CD4-positive, CD25-positive, alpha-beta regulatory T cell (primary cell): ENCODE measurements at regions not wholly inside any gene's neighbourhood (a gene's known extent, or its start where the extent isn't known, plus 50 kb on each side); places are given as distances from the start of the nearest gene placed in this dataset.
A peak's percentile ranks its signal among the peaks of the same experiment; 100 is the strongest.

Source experiments
- ATAC-seq, 2 donors: fragments of 150-1000 bp; cut with Tn5 transposase; one replicate each; pipeline ENCODE4 v1.10.0; 2021; ENCODE audit warnings: low read depth in 2 of 2, moderate number of reproducible peaks in 2 of 2, moderate library complexity in 1 of 2
- DNase-seq, 3 donors: peaks; one replicate each; pipeline versions ENCODE4 v3.0.0 to v3.0.0-alpha.2; 2012 to 2022; ENCODE audit warnings: mixed read lengths in 1 of 3
- H3K27ac ChIP-seq: one replicate; pipeline ENCODE4 v1.7.0; 2013; ENCODE audit warnings: mild to moderate bottlenecking, low read length; ENCODE audit not compliant: insufficient read depth, poor library complexity, severe bottlenecking
- H3K27me3 ChIP-seq: one replicate; pipeline ENCODE4 v1.7.0; 2013; ENCODE audit warnings: low read length; ENCODE audit not compliant: control insufficient read depth, insufficient read depth
- H3K36me3 ChIP-seq: one replicate; pipeline ENCODE4 v1.7.0; 2013; ENCODE audit warnings: mild to moderate bottlenecking, low read length, moderate library complexity; ENCODE audit not compliant: control insufficient read depth, insufficient read depth
- H3K4me1 ChIP-seq: 2 replicates; pipeline ENCODE4 v1.7.0; 2013; ENCODE audit warnings: mild to moderate bottlenecking, low read length; ENCODE audit not compliant: insufficient read depth, control insufficient read depth, poor library complexity, severe bottlenecking
- H3K4me3 ChIP-seq: one replicate; pipeline ENCODE4 v1.7.0; 2013; ENCODE audit warnings: low read depth, mild to moderate bottlenecking, low read length, moderate library complexity
- H3K9me3 ChIP-seq, 2 experiments: 1 replicate in 1 of 2; 2 replicates in 1 of 2; pipeline ENCODE4 v1.7.0; 2013; ENCODE audit warnings: low read length in 2 of 2, mild to moderate bottlenecking in 1 of 2, moderate library complexity in 1 of 2; ENCODE audit not compliant: control insufficient read depth in 2 of 2
- H3K27ac Mint-ChIP-seq, 3 donors: one replicate each; pipeline ENCODE4 v1.8.0; 2020 to 2022; ENCODE audit warnings: mild to moderate bottlenecking in 3 of 3, mixed read lengths in 3 of 3, moderate library complexity in 2 of 3
- H3K27me3 Mint-ChIP-seq: one replicate; pipeline ENCODE4 v1.8.0; 2022; ENCODE audit warnings: mild to moderate bottlenecking, mixed read lengths
- H3K36me3 Mint-ChIP-seq: one replicate; pipeline ENCODE4 v1.8.0; 2020; ENCODE audit warnings: mixed read lengths
- H3K4me1 Mint-ChIP-seq, 4 donors: one replicate each; pipeline ENCODE4 v1.8.0; 2020 to 2022; ENCODE audit warnings: mixed read lengths in 4 of 4, mild to moderate bottlenecking in 1 of 4
- H3K4me3 Mint-ChIP-seq, 4 donors: one replicate each; pipeline ENCODE4 v1.8.0; 2020 to 2022; ENCODE audit warnings: mild to moderate bottlenecking in 4 of 4, mixed read lengths in 4 of 4, moderate library complexity in 3 of 4
- H3K9me3 Mint-ChIP-seq, 7 donors: one replicate each; pipeline ENCODE4 v1.8.0; 2020 to 2022; ENCODE audit warnings: mixed read lengths in 7 of 7, mild to moderate bottlenecking in 3 of 7, moderate library complexity in 2 of 7

- Histone ChIP-seq H3K4me3 (no peak overlapping the region), H3K27ac (no peak overlapping the region), H3K4me1 (no peaks in the 10 kb centered on the region), H3K36me3 (no peaks in the 10 kb centered on the region), H3K27me3 (no peaks in the 10 kb centered on the region), H3K9me3 (no peaks in the 10 kb centered on the region)
- Mint-ChIP-seq H3K4me3 (peak overlapping the region in 1 of 4 donors; percentile 21), H3K27ac (no peak overlapping the region), H3K9me3 (peaks cover 0 to 7% (median 2%) of the 10 kb centered on the region in 7 donors), H3K36me3 (no peaks in the 10 kb centered on the region), H3K27me3 (no peaks in the 10 kb centered on the region), H3K4me1 (no peaks in the 10 kb centered on the region)
- ATAC-seq (no peak), DNase-seq (no peak)
Measured at GRCh38 chr3:155029941-155030340, 50.2 kb upstream of the MME start.

GRCh38 chr3:155026999-155027591, 53.0 kb upstream of the MME start:
- Histone ChIP-seq H3K4me1 (no peaks in the 10 kb centered on the region), H3K4me3 (no peak overlapping the region), H3K27me3 (no peaks in the 10 kb centered on the region), H3K27ac (no peak overlapping the region), H3K36me3 (no peaks in the 10 kb centered on the region), H3K9me3 (no peaks in the 10 kb centered on the region)
- H3K36me3 Mint-ChIP-seq = no peaks in the 10 kb centered on the region
- ATAC-seq = no peak
- peaks cover 0 to 7% (median 4%) of the 10 kb centered on the region in 7 donors for H3K9me3 Mint-ChIP-seq
- no peaks in the 10 kb centered on the region for H3K27me3 Mint-ChIP-seq
- no peak overlapping the region for H3K27ac Mint-ChIP-seq
- no peaks in the 10 kb centered on the region for H3K4me1 Mint-ChIP-seq
- no peak for DNase-seq
- H3K4me3 Mint-ChIP-seq = no peak overlapping the region

- Histone ChIP-seq H3K27me3 (no peaks in the 10 kb centered on the region), H3K4me1 (no peaks in the 10 kb centered on the region), H3K36me3 (no peaks in the 10 kb centered on the region), H3K4me3 (no peak overlapping the region), H3K9me3 (no peaks in the 10 kb centered on the region), H3K27ac (no peak overlapping the region)
- no peak for DNase-seq
- ATAC-seq = no peak
- no peaks in the 10 kb centered on the region for H3K4me1 Mint-ChIP-seq
- peaks cover 4 to 11% (median 5%) of the 10 kb centered on the region in 7 donors for H3K9me3 Mint-ChIP-seq
- H3K27me3 Mint-ChIP-seq = no peaks in the 10 kb centered on the region
- H3K36me3 Mint-ChIP-seq = no peaks in the 10 kb centered on the region
- no peak overlapping the region for H3K4me3 Mint-ChIP-seq
- H3K27ac Mint-ChIP-seq = no peak overlapping the region
Measured at GRCh38 chr3:155024006-155024638, 56.0 kb upstream of the MME start.

- no peaks in the 10 kb centered on the region for H3K27me3 Mint-ChIP-seq
- H3K9me3 Mint-ChIP-seq = peaks cover 0 to 11% (median 3%) of the 10 kb centered on the region in 7 donors
- H3K36me3 Mint-ChIP-seq = no peaks in the 10 kb centered on the region
- Histone ChIP-seq H3K4me3 (no peak overlapping the region), H3K9me3 (no peaks in the 10 kb centered on the region), H3K27ac (no peak overlapping the region), H3K4me1 (no peaks in the 10 kb centered on the region), H3K27me3 (no peaks in the 10 kb centered on the region), H3K36me3 (no peaks in the 10 kb centered on the region)
- no peaks in the 10 kb centered on the region for H3K4me1 Mint-ChIP-seq
- DNase-seq = no peak
- H3K27ac Mint-ChIP-seq = no peak overlapping the region
- ATAC-seq = no peak
- H3K4me3 Mint-ChIP-seq = no peak overlapping the region
Measured at GRCh38 chr3:155022896-155023295, 57.2 kb upstream of the MME start.

GRCh38 chr3:155019575-155019974, 60.5 kb upstream of the MME start:
- Mint-ChIP-seq H3K9me3 (peaks cover 0 to 11% (median 3%) of the 10 kb centered on the region in 7 donors), H3K4me1 (no peaks in the 10 kb centered on the region), H3K36me3 (no peaks in the 10 kb centered on the region), H3K4me3 (no peak overlapping the region), H3K27me3 (no peaks in the 10 kb centered on the region), H3K27ac (no peak overlapping the region)
- no peak for ATAC-seq
- Histone ChIP-seq H3K27ac (no peak overlapping the region), H3K4me1 (no peaks in the 10 kb centered on the region), H3K27me3 (no peaks in the 10 kb centered on the region), H3K36me3 (no peaks in the 10 kb centered on the region), H3K4me3 (no peak overlapping the region), H3K9me3 (no peaks in the 10 kb centered on the region)
- DNase-seq = no peak

GRCh38 chr3:155018621-155019330, 61.3 kb upstream of the MME start:
- no peak for ATAC-seq
- Histone ChIP-seq H3K4me3 (no peak overlapping the region), H3K4me1 (no peaks in the 10 kb centered on the region), H3K27ac (no peak overlapping the region), H3K9me3 (no peaks in the 10 kb centered on the region), H3K36me3 (no peaks in the 10 kb centered on the region), H3K27me3 (no peaks in the 10 kb centered on the region)
- no peak overlapping the region for H3K4me3 Mint-ChIP-seq
- no peaks in the 10 kb centered on the region for H3K27me3 Mint-ChIP-seq
- DNase-seq = no peak
- no peaks in the 10 kb centered on the region for H3K36me3 Mint-ChIP-seq
- no peaks in the 10 kb centered on the region for H3K4me1 Mint-ChIP-seq
- peaks cover 0 to 11% (median 3%) of the 10 kb centered on the region in 7 donors for H3K9me3 Mint-ChIP-seq
- H3K27ac Mint-ChIP-seq = no peak overlapping the region

GRCh38 chr3:155015776-155016436, 64.2 kb upstream of the MME start:
- DNase-seq (no peak), ATAC-seq (no peak)
- no peaks in the 10 kb centered on the region for H3K4me1 Mint-ChIP-seq
- no peaks in the 10 kb centered on the region for H3K27me3 Mint-ChIP-seq
- H3K36me3 ChIP-seq = no peaks in the 10 kb centered on the region
- H3K4me3 ChIP-seq = no peak overlapping the region
- no peaks in the 10 kb centered on the region for H3K4me1 ChIP-seq
- H3K9me3 ChIP-seq = no peaks in the 10 kb centered on the region
- no peak overlapping the region for H3K27ac ChIP-seq
- H3K27ac Mint-ChIP-seq = no peak overlapping the region
- no peaks in the 10 kb centered on the region for H3K36me3 Mint-ChIP-seq
- H3K27me3 ChIP-seq = no peaks in the 10 kb centered on the region
- peaks cover 3 to 8% (median 5%) of the 10 kb centered on the region in 7 donors for H3K9me3 Mint-ChIP-seq
- H3K4me3 Mint-ChIP-seq = no peak overlapping the region
